Kidney capillary endothelial cell (primary cell): ENCODE measurements at regions not wholly inside any gene's neighbourhood (a gene's known extent, or its start where the extent isn't known, plus 50 kb on each side); places are given as distances from the start of the nearest gene placed in this dataset.
"Not testable (repeated sequence)": the region's sequence is repeated elsewhere in the genome, so short reads cannot be mapped to it uniquely, and the experiment has no call there.

ENCODE experiments used
- DNase-seq: peaks from one replicate; pipeline ENCODE4 v3.0.0-alpha.2; 2018; ENCODE audit warnings: low spot score

GRCh38 chr10:60513281-60513680 is 123.6 kb upstream of the ANK3 start:
- no peak for DNase-seq

GRCh38 chr10:60511477-60512229 is 122.0 kb upstream of the ANK3 start:
- DNase-seq, result no peak

- DNase-seq, result no peak
These were observed 119.2 kb upstream of the ANK3 start for GRCh38 chr10:60508831-60509230.

- no peak for DNase-seq
These were observed 118.4 kb upstream of the ANK3 start for GRCh38 chr10:60508037-60508436.

- no peak for DNase-seq
These were observed 112.9 kb upstream of the ANK3 start for GRCh38 chr10:60502621-60503020.

- DNase-seq, result no peak
These were observed 109.3 kb upstream of the ANK3 start for GRCh38 chr10:60498985-60499384.

GRCh38 chr10:60497364-60497763 is 107.7 kb upstream of the ANK3 start:
- no peak for DNase-seq

- DNase-seq, result no peak
These were observed 106.5 kb upstream of the ANK3 start for GRCh38 chr10:60496181-60496580.

- DNase-seq, result peak; percentile 3
These were observed 105.8 kb upstream of the ANK3 start for GRCh38 chr10:60495338-60496055.

GRCh38 chr10:60494774-60495173 is 105.1 kb upstream of the ANK3 start:
- DNase-seq, result no peak

- DNase-seq, result no peak
These were observed 101.5 kb upstream of the ANK3 start for GRCh38 chr10:60491162-60491561.

- DNase-seq, result no peak
These were observed 100.3 kb upstream of the ANK3 start for GRCh38 chr10:60490013-60490412.

GRCh38 chr10:60488111-60488669 is 98.5 kb upstream of the ANK3 start:
- DNase-seq, result no peak

GRCh38 chr10:60487543-60487942 is 97.9 kb upstream of the ANK3 start:
- DNase-seq, result no peak

- no peak for DNase-seq
These were observed 95.3 kb upstream of the ANK3 start for GRCh38 chr10:60485025-60485424.

GRCh38 chr10:60480865-60481563 is 91.3 kb upstream of the ANK3 start:
- no peak for DNase-seq

GRCh38 chr10:60479305-60480020 is 89.8 kb upstream of the ANK3 start:
- no peak for DNase-seq

- no peak for DNase-seq
These were observed 86.8 kb upstream of the ANK3 start for GRCh38 chr10:60476451-60476850.

GRCh38 chr10:60473557-60473956 is 83.9 kb upstream of the ANK3 start:
- DNase-seq, result no peak

GRCh38 chr10:60470091-60470490 is 80.4 kb upstream of the ANK3 start:
- DNase-seq, result no peak

- DNase-seq, result not testable (repeated sequence)
These were observed 79.5 kb upstream of the ANK3 start for GRCh38 chr10:60469147-60469546.

- no peak for DNase-seq
These were observed 77.5 kb upstream of the ANK3 start for GRCh38 chr10:60467202-60467546.
